ENCODE measurements at regions not wholly inside any gene's neighbourhood (a gene's known extent, or its start where the extent isn't known, plus 50 kb on each side); places are given as distances from the start of the nearest gene placed in this dataset.

- H3K27ac ChIP-seq (ENCODE audit: low read depth, low read length, poor library complexity, severe bottlenecking), result no peak overlapping the region
- POLR2A ChIA-PET, result interaction anchor here (2.2 kb wide), 1 partner anchor 12 kb away, joined by 8 read pairs; no protein-coding TSS in a partner anchor
- no peak for DNase-seq (ENCODE audit: low spot score)
- H3K9me2 ChIP-seq (ENCODE audit: insufficient read depth, low read length), result no peaks in the 10 kb centered on the region
- CTCF ChIA-PET (ENCODE audit: unreplicated experiment), result no interaction called here
- no TSS peak for BruUV-seq (replicated peaks)
- no peak overlapping the region for H2AFZ ChIP-seq (ENCODE audit: low read length)
- no peak overlapping the region for H3K4me3 ChIP-seq (ENCODE audit: low read depth, low read length, poor library complexity, severe bottlenecking)
- no peaks in the 10 kb centered on the region for H3K9me3 ChIP-seq (ENCODE audit: low read length)
- H3K36me3 ChIP-seq (ENCODE audit: insufficient read depth, low read length), result no peaks in the 10 kb centered on the region
- no peaks in the 10 kb centered on the region for H3K4me1 ChIP-seq (ENCODE audit: insufficient read depth, low read length, poor library complexity, severe bottlenecking)
- intact Hi-C loops (cut with micrococcal nuclease; ENCODE audit: unreplicated experiment), result no loop called here
- no peaks in the 10 kb centered on the region for H4K20me1 ChIP-seq (ENCODE audit: insufficient read depth, low read length)
- H3K79me2 ChIP-seq (ENCODE audit: insufficient read depth, low read depth, low read length), result no peaks in the 10 kb centered on the region; the same call in 1 of the 2 replicates
- no peak for TF ChIP-seq EZH2phosphoT487 (IDR thresholded peaks at IDR 0.05; ENCODE audit: borderline replicate concordance, low read depth, low read length)
- TF ChIP-seq CTCF (conservative IDR thresholded peaks at IDR 0.05; ENCODE audit: low read length), result no peak
- no peak overlapping the region for H3K4me2 ChIP-seq (ENCODE audit: low read length)
Observed at GRCh38 chr21:31546443-31547170, 112.9 kb upstream of the SOD1 start.

GRCh38 chr21:31545036-31545435 is 114.5 kb upstream of the SOD1 start:
- Histone ChIP-seq H3K4me2 (ENCODE audit: low read length) (no peak overlapping the region), H3K4me1 (ENCODE audit: insufficient read depth, low read length, poor library complexity, severe bottlenecking) (no peaks in the 10 kb centered on the region), H3K9me3 (ENCODE audit: low read length) (no peaks in the 10 kb centered on the region), H3K79me2 (ENCODE audit: insufficient read depth, low read depth, low read length) (no peaks in the 10 kb centered on the region; the same call in 1 of the 2 replicates), H4K20me1 (ENCODE audit: insufficient read depth, low read length) (no peaks in the 10 kb centered on the region), H3K36me3 (ENCODE audit: insufficient read depth, low read length) (no peaks in the 10 kb centered on the region), H3K4me3 (ENCODE audit: low read depth, low read length, poor library complexity, severe bottlenecking) (no peak overlapping the region), H3K9me2 (ENCODE audit: insufficient read depth, low read length) (no peaks in the 10 kb centered on the region), H2AFZ (ENCODE audit: low read length) (no peak overlapping the region), H3K27ac (ENCODE audit: low read depth, low read length, poor library complexity, severe bottlenecking) (no peak overlapping the region)
- POLR2A ChIA-PET, result interaction anchor here (1.5 kb wide), 1 partner anchor 12 kb away, joined by 3 read pairs; no protein-coding TSS in a partner anchor
- no TSS peak for BruUV-seq (replicated peaks)
- intact Hi-C loops (cut with micrococcal nuclease; ENCODE audit: unreplicated experiment), result no loop called here
- CTCF ChIA-PET (ENCODE audit: unreplicated experiment), result interaction anchor here (1.1 kb wide), 1 partner anchor 14 kb away, joined by 3 read pairs; no protein-coding TSS in a partner anchor
- DNase-seq (ENCODE audit: low spot score), result no peak
- TF ChIP-seq EZH2phosphoT487 (IDR thresholded peaks at IDR 0.05; ENCODE audit: borderline replicate concordance, low read depth, low read length) (no peak), CTCF (conservative IDR thresholded peaks at IDR 0.05; ENCODE audit: low read length) (no peak)

- CTCF ChIA-PET (ENCODE audit: unreplicated experiment), result no interaction called here
- no peak overlapping the region for H3K4me3 ChIP-seq (ENCODE audit: low read depth, low read length, poor library complexity, severe bottlenecking)
- no peaks in the 10 kb centered on the region for H3K4me1 ChIP-seq (ENCODE audit: insufficient read depth, low read length, poor library complexity, severe bottlenecking)
- no peaks in the 10 kb centered on the region for H3K9me3 ChIP-seq (ENCODE audit: low read length)
- DNase-seq (ENCODE audit: low spot score), result no peak
- H4K20me1 ChIP-seq (ENCODE audit: insufficient read depth, low read length), result no peaks in the 10 kb centered on the region
- no peaks in the 10 kb centered on the region for H3K79me2 ChIP-seq (ENCODE audit: insufficient read depth, low read depth, low read length)
- intact Hi-C loops (cut with micrococcal nuclease; ENCODE audit: unreplicated experiment), result no loop called here
- H3K9me2 ChIP-seq (ENCODE audit: insufficient read depth, low read length), result no peaks in the 10 kb centered on the region
- no peak overlapping the region for H2AFZ ChIP-seq (ENCODE audit: low read length)
- no peak overlapping the region for H3K27ac ChIP-seq (ENCODE audit: low read depth, low read length, poor library complexity, severe bottlenecking)
- no peaks in the 10 kb centered on the region for H3K36me3 ChIP-seq (ENCODE audit: insufficient read depth, low read length)
- POLR2A ChIA-PET, result no interaction called here
- no TSS peak for BruUV-seq (replicated peaks)
- H3K4me2 ChIP-seq (ENCODE audit: low read length), result no peak overlapping the region
- TF ChIP-seq CTCF (conservative IDR thresholded peaks at IDR 0.05; ENCODE audit: low read length) (no peak), EZH2phosphoT487 (IDR thresholded peaks at IDR 0.05; ENCODE audit: borderline replicate concordance, low read depth, low read length) (no peak)
Observed at GRCh38 chr21:31543191-31543590, 116.3 kb upstream of the SOD1 start.
